ENCODE measurements at regions not wholly inside any gene's neighbourhood (a gene's known extent, or its start where the extent isn't known, plus 50 kb on each side); places are given as distances from the start of the nearest gene placed in this dataset.

DNA sequence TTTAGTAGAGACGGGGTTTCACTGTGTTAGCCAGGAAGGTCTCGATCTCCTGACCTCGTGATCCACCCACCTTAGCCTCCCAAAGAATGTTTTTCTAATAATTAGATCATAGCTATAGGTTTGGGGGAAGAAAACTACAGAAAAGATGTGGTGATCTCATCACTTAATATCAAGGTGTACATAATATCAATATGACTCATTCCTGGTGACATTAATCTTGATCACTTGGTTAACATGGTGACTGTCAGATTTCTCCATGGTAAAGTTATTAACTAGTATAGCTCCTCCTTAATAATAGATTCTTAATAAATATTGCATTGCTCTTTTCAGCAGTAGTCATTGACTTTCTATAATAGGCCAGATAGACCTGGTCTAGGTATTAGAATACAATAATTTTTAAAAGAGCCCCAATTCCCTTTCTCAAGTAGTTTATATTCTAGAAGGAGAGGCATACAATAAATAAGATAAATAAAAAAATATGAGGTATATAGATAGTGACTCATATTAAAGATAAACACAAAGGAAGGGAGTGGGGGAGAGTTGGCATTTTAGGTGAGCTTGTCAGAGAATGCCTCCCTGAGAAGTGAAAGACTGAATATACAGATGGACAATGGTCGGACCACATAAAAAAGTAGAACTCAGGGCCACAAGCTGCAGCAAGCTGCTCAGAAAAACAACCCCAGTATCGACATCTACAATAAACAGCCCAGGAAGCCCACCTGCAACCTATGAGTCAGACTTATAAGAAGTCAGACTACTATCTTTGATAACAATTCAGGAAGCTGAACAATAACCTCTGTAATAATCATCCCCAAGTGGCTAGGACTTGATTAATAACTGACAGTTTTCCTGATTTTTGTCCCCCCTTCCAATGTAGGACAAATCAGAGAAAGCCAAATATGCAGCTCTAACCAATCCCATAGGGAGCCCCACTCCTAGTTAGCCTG lies 210.8 kb downstream of the RFC3 start:
- TF ChIP-seq, protein P1, sequence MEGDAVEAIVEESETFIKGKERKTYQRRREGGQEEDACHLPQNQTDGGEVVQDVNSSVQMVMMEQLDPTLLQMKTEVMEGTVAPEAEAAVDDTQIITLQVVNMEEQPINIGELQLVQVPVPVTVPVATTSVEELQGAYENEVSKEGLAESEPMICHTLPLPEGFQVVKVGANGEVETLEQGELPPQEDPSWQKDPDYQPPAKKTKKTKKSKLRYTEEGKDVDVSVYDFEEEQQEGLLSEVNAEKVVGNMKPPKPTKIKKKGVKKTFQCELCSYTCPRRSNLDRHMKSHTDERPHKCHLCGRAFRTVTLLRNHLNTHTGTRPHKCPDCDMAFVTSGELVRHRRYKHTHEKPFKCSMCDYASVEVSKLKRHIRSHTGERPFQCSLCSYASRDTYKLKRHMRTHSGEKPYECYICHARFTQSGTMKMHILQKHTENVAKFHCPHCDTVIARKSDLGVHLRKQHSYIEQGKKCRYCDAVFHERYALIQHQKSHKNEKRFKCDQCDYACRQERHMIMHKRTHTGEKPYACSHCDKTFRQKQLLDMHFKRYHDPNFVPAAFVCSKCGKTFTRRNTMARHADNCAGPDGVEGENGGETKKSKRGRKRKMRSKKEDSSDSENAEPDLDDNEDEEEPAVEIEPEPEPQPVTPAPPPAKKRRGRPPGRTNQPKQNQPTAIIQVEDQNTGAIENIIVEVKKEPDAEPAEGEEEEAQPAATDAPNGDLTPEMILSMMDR (conservative IDR thresholded peaks at IDR 0.05) = no peak
- no peak for TF ChIP-seq EZH2 (IDR thresholded peaks at IDR 0.05; ENCODE audit: low read depth)
